GM12878 (cell line): ENCODE measurements at regions not wholly inside any gene's neighbourhood (a gene's known extent, or its start where the extent isn't known, plus 50 kb on each side); places are given as distances from the start of the nearest gene placed in this dataset.

Source experiments
- ATAC-seq: fragments of 200-7000 bp; cut with Tn5 transposase; 3 replicates; pipeline ENCODE4 v1.9.1; 2020; ENCODE audit warnings: mild to moderate bottlenecking, moderate library complexity
- BruUV-seq: library from RNA; stranded (reverse); fragments of 400-500 nt; replicated peaks from 2 replicates; lab custom pipeline; 2021; lab: Mats Ljungman, UMichigan
- CTCF ChIA-PET: fragments of 300-600 bp; sonication (Branson Sonifier 250); formaldehyde crosslinking; extraction: SDS; loops from one replicate; lab custom pipeline; 2021; ENCODE audit warnings: inconsistent platforms; lab: Yijun Ruan, JAX
- POLR2A ChIA-PET: fragments of 350-600 bp; formaldehyde crosslinking; extraction: SDS; loops from one replicate; lab custom pipeline; 2021; ENCODE audit warnings: inconsistent platforms; lab: Charles Lee
- RAD21 ChIA-PET: fragments of 300-600 bp; sonication (Branson Sonifier 250); formaldehyde crosslinking; loops from one replicate; lab custom pipeline; 2023; ENCODE audit warnings: antibody characterized with exemption; ENCODE audit not compliant: unreplicated experiment; lab: Charles Lee
- SMC1A ChIA-PET: fragments of 300-600 bp; sonication (Branson Sonifier 250); formaldehyde crosslinking; loops from one replicate; lab custom pipeline; 2023; ENCODE audit not compliant: unreplicated experiment, uncharacterized antibody; lab: Charles Lee
- DNase-seq: peaks from one replicate; pipeline ENCODE4 v3.0.0-alpha.2; 2011; ENCODE audit warnings: low read depth, low spot score
- FAIRE-seq: peaks from 3 replicates; lab custom pipeline; 2011; peaks lifted over from hg19 to GRCh38; lab: Jason Lieb, UNC
- H2AFZ ChIP-seq: 2 replicates; pipeline ENCODE4 v1.6.0; 2011; ENCODE audit warnings: low read depth, low read length, control low read depth; ENCODE audit not compliant: control insufficient read depth
- H3K27ac ChIP-seq: 2 replicates; pipeline ENCODE4 v1.5.1; 2011; ENCODE audit warnings: control low read depth; ENCODE audit not compliant: control insufficient read depth, insufficient read depth
- H3K27me3 ChIP-seq, 2 experiments: replicated peaks in 1 of 2; 2 replicates each; pipeline versions ENCODE4 v1.6.0 to v1.6.1; 2011; ENCODE audit warnings: low read length in 1 of 2; ENCODE audit not compliant: control insufficient read depth in 2 of 2, insufficient read depth in 2 of 2
- H3K36me3 ChIP-seq, 2 experiments: 2 replicates each; pipeline ENCODE4 v1.5.1; 2011; ENCODE audit warnings: low read length in 1 of 2; ENCODE audit not compliant: control insufficient read depth in 2 of 2, insufficient read depth in 2 of 2
- H3K4me1 ChIP-seq: 2 replicates; pipeline ENCODE4 v1.6.1; 2011; ENCODE audit warnings: mild to moderate bottlenecking, low read length, moderate library complexity, mixed read lengths; ENCODE audit not compliant: control insufficient read depth, insufficient read depth
- H3K4me2 ChIP-seq: 2 replicates; pipeline ENCODE4 v1.6.0; 2011; ENCODE audit warnings: control low read depth; ENCODE audit not compliant: control insufficient read depth, insufficient read depth
- H3K4me3 ChIP-seq: fragments of 200-600 bp; sonication (generic); 2 replicates; pipeline ENCODE4 v1.5.1; 2016
- H3K79me2 ChIP-seq: 2 replicates; pipeline ENCODE4 v1.6.0; 2011; ENCODE audit warnings: low read length; ENCODE audit not compliant: control insufficient read depth, insufficient read depth
- H3K9ac ChIP-seq: 2 replicates; pipeline ENCODE4 v1.8.0; 2011; ENCODE audit warnings: low read length, control low read depth, mixed read lengths; ENCODE audit not compliant: control insufficient read depth, insufficient read depth
- H3K9me3 ChIP-seq: replicated peaks from 3 replicates; pipeline ENCODE4 v1.5.1; 2011; ENCODE audit warnings: mild to moderate bottlenecking, low read length; ENCODE audit not compliant: control insufficient read depth, insufficient read depth
- H4K20me1 ChIP-seq: 2 replicates; pipeline ENCODE4 v1.6.0; 2011; ENCODE audit not compliant: control insufficient read depth, insufficient read depth
- BMI1 ChIP-seq: fragments of 450-650 bp; IDR thresholded peaks from 2 replicates; pipeline ENCODE4 v1.6.1; 2016; ENCODE audit warnings: mild to moderate bottlenecking, moderate library complexity, borderline replicate concordance
- CTCF ChIP-seq, 3 experiments: IDR thresholded peaks in 2 of 3; conservative IDR thresholded peaks in 1 of 3; 2 replicates each; pipeline ENCODE4 v1.5.1; 2011; ENCODE audit warnings: low read depth in 3 of 3, low read length in 3 of 3, mild to moderate bottlenecking in 3 of 3, control low read depth in 2 of 3, moderate library complexity in 2 of 3, inconsistent platforms in 1 of 3, mixed read lengths in 1 of 3; ENCODE audit not compliant: control insufficient read depth in 2 of 3, insufficient read depth in 1 of 3; ENCODE audit errors: extremely low read depth in 1 of 3
- EP300 ChIP-seq, 2 experiments: fragments of 150-350 bp in 1 of 2; IDR thresholded peaks; 2 replicates each; pipeline ENCODE4 v1.6.1; 2011 to 2012; ENCODE audit warnings: low read depth in 2 of 2, low read length in 2 of 2, borderline replicate concordance in 1 of 2, improper control_type of control experiment in 1 of 2, inconsistent platforms in 1 of 2; ENCODE audit not compliant: control insufficient read depth in 1 of 2
- HDAC2 ChIP-seq: fragments of 200-600 bp; sonication (generic); IDR thresholded peaks from 2 replicates; pipeline ENCODE4 v1.6.1; 2017
- HDGF ChIP-seq: fragments of 450-650 bp; IDR thresholded peaks from 2 replicates; pipeline ENCODE4 v1.6.1; 2016; ENCODE audit warnings: antibody characterized with exemption
- IRF5 ChIP-seq: fragments of 450-650 bp; IDR thresholded peaks from 2 replicates; pipeline ENCODE4 v1.6.1; 2017; ENCODE audit warnings: borderline replicate concordance
- KAT2A ChIP-seq: conservative IDR thresholded peaks from 2 replicates; pipeline ENCODE4 v1.6.1; 2011; ENCODE audit warnings: low read depth, low read length; ENCODE audit not compliant: control insufficient read depth
- MYB ChIP-seq: fragments of 150-350 bp; IDR thresholded peaks from 2 replicates; pipeline ENCODE4 v1.6.1; 2014; ENCODE audit warnings: mild to moderate bottlenecking, low read depth, low read length, borderline replicate concordance
- NFIC ChIP-seq: IDR thresholded peaks from 2 replicates; pipeline ENCODE4 v1.6.1; 2012; ENCODE audit warnings: low read depth, mild to moderate bottlenecking, inconsistent platforms, low read length, moderate library complexity
- NRF1 ChIP-seq: conservative IDR thresholded peaks from 2 replicates; pipeline ENCODE4 v1.6.1; 2011; ENCODE audit warnings: mild to moderate bottlenecking, low read depth, low read length, improper control_type of control experiment
- SUPT20H ChIP-seq: IDR thresholded peaks from 2 replicates; pipeline ENCODE4 v1.6.1; 2011; ENCODE audit warnings: low read depth, mild to moderate bottlenecking, low read length, moderate library complexity, borderline replicate concordance; ENCODE audit not compliant: control insufficient read depth
- SUZ12 ChIP-seq: fragments of 200-600 bp; sonication (generic); IDR thresholded peaks from one replicate; pipeline ENCODE4 v1.6.1; 2018; ENCODE audit warnings: antibody characterized with exemption, mild to moderate bottlenecking; ENCODE audit not compliant: unreplicated experiment
- TCF7 ChIP-seq: IDR thresholded peaks from 2 replicates; pipeline ENCODE4 v1.6.1; 2014; ENCODE audit warnings: antibody characterized with exemption, borderline replicate concordance
- USF1 ChIP-seq: IDR thresholded peaks from 2 replicates; pipeline ENCODE4 v1.6.1; 2011; ENCODE audit warnings: borderline replicate concordance, low read depth, mild to moderate bottlenecking, moderate library complexity, mixed read lengths, low read length; ENCODE audit not compliant: insufficient read depth; ENCODE audit errors: extremely low read length
- ZNF592 ChIP-seq: fragments of 450-650 bp; IDR thresholded peaks from 2 replicates; pipeline ENCODE4 v1.6.1; 2017; ENCODE audit warnings: mild to moderate bottlenecking, moderate library complexity
- WGBS: methylation state at CpG from one replicate; pipeline ENCODE4 v1.1.6; 2016; ENCODE audit warnings: low lambda C conversion rate; ENCODE audit not compliant: insufficient replicate concordance, insufficient coverage; ENCODE audit errors: missing lambda C conversion rate; 5-methylcytosine and 5-hydroxymethylcytosine counted together
- in situ Hi-C: fragments of 300-500 bp; cut with MboI; formaldehyde crosslinking; loops from 9 replicates; pipeline ENCODE4 v1.14.3; 2018; ENCODE audit warnings: mixed read lengths
- intact Hi-C: fragments of 100-400 bp; cut with micrococcal nuclease; formaldehyde crosslinking; loops from one replicate; pipeline ENCODE4 v1.14.2; 2022; ENCODE audit not compliant: unreplicated experiment

GRCh38 chr18:1998121-1998520 is 573.2 kb downstream of the METTL4 start (continued):
- TF ChIP-seq ZNF592 (no peak), KAT2A (no peak), CTCF (IDR thresholded peaks at IDR 0.05 in 2 of 3, conservative IDR thresholded peaks at IDR 0.05 in 1 of 3; ENCODE audit: control insufficient read depth in 2 of 3, extremely low read depth in 1 of 3, insufficient read depth in 1 of 3, low read depth in 3 of 3, low read length in 3 of 3) (no peak), EP300 (IDR thresholded peaks at IDR 0.05; ENCODE audit: borderline replicate concordance in 1 of 2, control insufficient read depth in 1 of 2, low read depth in 2 of 2, low read length in 2 of 2) (no peak)

- Histone ChIP-seq H3K9me3 (no peaks in the 10 kb centered on the region), H3K4me1 (no peaks in the 10 kb centered on the region), H3K9ac (no peak overlapping the region), H3K36me3 (no peaks in the 10 kb centered on the region), H3K27ac (no peak overlapping the region), H3K4me3 (no peak overlapping the region), H3K27me3 (no peaks in the 10 kb centered on the region), H2AFZ (no peak overlapping the region), H3K79me2 (no peaks in the 10 kb centered on the region), H3K4me2 (no peak overlapping the region), H4K20me1 (no peaks in the 10 kb centered on the region)
- in situ Hi-C loops (no loop called here), intact Hi-C loops (no loop called here)
- SMC1A ChIA-PET: no interaction called here
- 68% methylated on average over 3 of the region's 3 CpGs for WGBS
- DNase-seq (no peak), ATAC-seq (no peak), FAIRE-seq (no peak)
- POLR2A ChIA-PET: no interaction called here
- BruUV-seq: no TSS peak
- CTCF ChIA-PET: no interaction called here
- RAD21 ChIA-PET: no interaction called here
- TF ChIP-seq HDGF (no peak), USF1 (no peak), TCF7 (no peak), SUPT20H (no peak), SUZ12 (no peak), BMI1 (no peak), NRF1 (no peak), NFIC (no peak), HDAC2 (no peak), IRF5 (no peak), MYB (no peak)
Observed at GRCh38 chr18:1999387-1999786, 571.9 kb downstream of the METTL4 start.
